HG03457 (cell line): ENCODE measurements at regions not wholly inside any gene's neighbourhood (a gene's known extent, or its start where the extent isn't known, plus 50 kb on each side); places are given as distances from the start of the nearest gene placed in this dataset.
"Not testable (repeated sequence)": the region's sequence is repeated elsewhere in the genome, so short reads cannot be mapped to it uniquely, and the experiment has no call there.

Source experiments
- ATAC-seq: cut with Tn5 transposase; IDR thresholded peaks from one replicate; pipeline ENCODE4 v1.9.1; 2021; ENCODE audit warnings: moderate number of reproducible peaks; ENCODE audit not compliant: unreplicated experiment

DNA sequence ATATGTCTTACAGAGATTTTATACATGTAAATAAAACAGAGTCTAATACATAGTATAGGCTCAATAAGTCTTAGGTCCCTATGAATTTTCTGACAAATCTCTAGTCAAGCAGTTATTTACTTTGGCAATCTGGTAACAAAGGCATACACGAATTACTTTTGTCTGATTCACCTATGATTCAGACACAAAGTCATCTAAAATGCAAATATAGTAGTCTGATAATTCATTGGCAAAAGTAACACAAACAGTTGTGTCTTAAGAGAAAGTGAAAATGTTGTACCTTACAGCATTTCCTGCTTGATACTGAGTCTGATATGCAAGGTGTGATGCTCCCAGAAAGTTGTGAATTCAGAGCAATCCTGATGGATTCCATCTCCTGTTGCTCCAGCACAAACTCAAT, 209.4 kb upstream of the PRSS1 start:
- no peak for ATAC-seq

DNA sequence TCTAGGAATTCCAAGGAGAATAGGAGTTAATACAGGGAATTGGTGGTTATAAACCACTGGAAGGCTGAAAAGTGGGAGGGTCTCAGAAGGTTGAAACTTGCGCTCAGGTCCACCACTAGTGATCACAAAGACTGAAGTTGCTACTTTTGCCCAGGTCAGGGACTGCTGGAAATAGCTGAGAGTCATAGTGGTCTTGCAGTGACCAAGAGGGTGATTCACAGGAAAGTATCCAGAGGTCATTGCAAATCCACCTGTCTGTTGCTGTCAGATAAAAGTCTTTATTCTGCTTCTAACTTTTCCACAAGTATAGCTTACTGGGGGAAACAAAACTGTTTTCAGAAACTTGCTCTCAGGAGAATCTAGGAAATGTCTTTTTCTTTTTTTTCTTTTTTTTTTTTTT, 211.5 kb upstream of the PRSS1 start:
- ATAC-seq = no peak

GRCh38 chr7:142535123-142535779, 214.0 kb upstream of the PRSS1 start:
- ATAC-seq = peak; percentile 92

- no peak for ATAC-seq
Measured at GRCh38 chr7:142534726-142535122, 214.5 kb upstream of the PRSS1 start.

DNA sequence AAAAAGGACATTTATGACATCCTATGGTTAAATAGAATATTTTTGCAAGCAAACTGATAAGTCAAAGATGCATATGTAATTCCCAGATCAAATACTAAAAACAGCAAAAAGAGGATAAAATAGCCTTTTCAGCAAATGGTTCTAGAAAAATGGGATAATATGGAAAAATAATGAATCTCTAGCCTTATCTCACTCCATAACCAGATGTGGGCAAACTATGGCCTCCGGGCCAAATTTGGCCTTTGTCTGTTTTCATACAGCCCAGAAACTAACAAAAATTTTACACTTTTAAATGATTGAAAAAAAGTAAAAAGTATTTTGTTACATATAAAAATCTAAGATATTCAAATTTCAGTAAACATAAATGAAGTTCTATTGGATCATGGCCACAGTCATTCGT, 215.4 kb upstream of the PRSS1 start:
- ATAC-seq = no peak

DNA sequence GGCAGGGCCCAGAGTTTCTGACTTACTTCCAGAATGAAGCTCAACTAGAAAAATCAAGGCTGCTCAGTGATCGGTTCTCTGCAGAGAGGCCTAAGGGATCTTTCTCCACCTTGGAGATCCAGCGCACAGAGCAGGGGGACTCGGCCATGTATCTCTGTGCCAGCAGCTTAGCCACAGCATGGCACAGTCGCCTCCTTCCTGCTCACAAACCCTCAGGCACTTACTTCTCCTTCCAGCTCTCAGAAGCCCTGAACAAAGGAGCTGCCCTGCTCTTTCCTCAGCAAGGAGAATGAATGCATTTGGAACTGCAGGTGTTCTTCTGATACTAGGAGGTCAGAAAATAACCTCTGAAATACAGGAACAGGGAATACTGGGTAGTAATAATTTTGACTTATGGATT, 219.7 kb upstream of the PRSS1 start:
- no peak for ATAC-seq

GRCh38 chr7:142528608-142529408, 220.5 kb upstream of the PRSS1 start:
- ATAC-seq = no peak

DNA sequence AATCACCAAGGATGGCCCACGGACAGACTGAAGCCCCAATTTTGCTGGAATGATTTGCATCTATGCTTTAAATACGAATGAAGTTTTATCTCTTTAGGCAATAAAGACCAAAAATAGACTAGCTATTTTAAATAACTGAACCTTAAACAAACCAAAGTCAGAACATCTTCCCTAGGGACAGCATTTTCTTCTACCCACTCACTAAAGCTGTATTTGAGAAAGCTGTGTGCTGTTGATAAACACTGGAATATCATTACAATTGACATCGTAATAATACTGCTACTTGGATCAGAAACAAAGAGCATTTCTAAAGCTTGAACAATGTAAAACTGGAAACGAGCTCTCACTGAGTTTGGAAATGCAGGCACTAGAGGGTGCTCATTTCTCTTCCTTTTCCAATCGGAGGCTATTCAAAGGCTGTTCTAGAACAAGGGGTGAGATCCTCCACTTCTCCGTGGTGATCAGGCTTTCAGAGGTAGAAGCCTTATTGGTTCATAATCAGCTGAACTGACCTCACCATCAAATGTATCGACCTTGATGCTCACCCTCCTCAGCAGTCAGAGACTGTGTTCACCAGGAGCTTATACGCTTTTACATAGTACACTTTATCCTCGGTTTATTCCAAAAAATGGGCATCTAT, 225.3 kb upstream of the PRSS1 start:
- ATAC-seq = no peak

GRCh38 chr7:142522735-142523134, 226.5 kb upstream of the PRSS1 start:
- ATAC-seq = no peak

- ATAC-seq = not testable (repeated sequence)
Measured at GRCh38 chr7:142520885-142521284, 228.4 kb upstream of the PRSS1 start.

DNA sequence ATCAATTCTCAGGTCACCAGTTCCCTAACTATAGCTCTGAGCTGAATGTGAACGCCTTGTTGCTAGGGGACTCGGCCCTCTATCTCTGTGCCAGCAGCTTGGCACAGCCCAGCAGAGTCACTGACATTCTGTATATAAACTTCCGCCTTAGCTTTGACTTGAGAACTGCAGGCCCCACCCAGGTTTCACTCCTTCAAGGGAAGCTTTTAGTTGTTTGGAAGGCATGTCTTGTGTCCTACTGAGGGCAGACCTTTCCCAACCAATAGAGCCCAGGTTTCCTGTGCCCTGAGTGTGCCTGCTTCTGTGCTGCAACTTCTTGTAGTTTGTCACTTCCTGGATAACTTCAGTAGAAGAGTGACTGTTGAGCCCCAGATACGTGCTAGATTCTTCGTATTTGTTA, 228.8 kb upstream of the PRSS1 start:
- not testable (repeated sequence) for ATAC-seq

- ATAC-seq = no peak
Measured at GRCh38 chr7:142519079-142520078, 229.9 kb upstream of the PRSS1 start.

DNA sequence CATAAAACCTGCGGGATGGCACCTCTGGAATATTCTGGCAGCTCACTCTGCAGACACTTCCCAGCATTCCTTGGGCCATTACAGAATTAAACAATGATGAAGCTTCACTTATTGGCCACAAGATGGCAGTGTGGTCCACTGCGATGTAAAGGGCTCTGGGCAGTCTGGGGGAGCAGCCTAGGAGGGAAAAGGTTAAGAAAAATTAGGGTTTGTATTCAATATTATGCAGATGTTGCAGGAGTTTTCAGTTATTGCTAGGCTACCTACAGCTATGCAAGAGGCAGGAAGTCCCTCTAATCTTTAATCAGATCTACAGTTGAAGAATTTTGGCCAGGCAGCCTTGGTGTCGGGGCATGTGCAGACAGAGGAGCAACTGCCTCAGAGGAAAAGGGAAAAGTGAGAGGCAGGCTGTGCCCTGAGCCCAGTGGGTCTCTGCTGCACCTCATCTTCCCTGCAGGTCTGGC, 233.2 kb upstream of the PRSS1 start:
- peak; percentile 87 for ATAC-seq

GRCh38 chr7:142514716-142515115, 234.6 kb upstream of the PRSS1 start:
- ATAC-seq = not testable (repeated sequence)

DNA sequence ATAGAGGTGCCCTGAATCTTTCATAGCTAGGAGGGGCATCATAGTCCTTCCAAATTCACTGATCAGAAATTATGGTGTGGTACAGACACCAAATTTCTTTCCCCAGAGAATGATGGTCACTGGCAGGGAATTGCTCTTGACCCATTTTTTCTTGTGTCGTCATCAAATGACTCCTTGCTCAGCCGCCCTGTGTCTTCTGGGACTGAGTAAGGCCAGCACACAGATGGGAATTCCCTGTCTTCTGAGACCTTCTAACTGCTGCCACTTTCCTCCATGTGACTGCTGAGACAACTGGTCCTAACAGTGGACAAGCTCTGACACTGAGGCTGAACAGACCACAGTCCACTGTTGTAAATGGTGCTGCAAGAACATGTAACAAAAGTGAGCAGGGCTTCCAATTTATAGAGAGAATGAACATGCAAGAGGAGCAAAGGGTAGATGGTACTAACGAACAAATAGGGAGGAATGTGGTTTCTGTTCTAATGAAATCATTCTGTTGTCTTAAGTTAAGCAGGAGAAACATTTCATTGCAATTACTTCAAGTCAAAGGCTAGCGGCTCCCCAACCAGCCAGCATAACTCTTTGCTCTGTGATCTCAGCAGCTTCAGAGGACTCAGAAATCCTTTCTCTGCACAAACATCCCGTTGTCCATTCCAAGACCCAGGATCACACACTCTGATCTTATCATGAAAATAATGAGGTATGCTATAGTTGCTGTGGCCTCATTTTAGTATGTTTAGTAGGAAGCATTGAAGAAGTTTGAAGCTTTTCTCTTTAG, 235.9 kb upstream of the PRSS1 start:
- no peak for ATAC-seq

DNA sequence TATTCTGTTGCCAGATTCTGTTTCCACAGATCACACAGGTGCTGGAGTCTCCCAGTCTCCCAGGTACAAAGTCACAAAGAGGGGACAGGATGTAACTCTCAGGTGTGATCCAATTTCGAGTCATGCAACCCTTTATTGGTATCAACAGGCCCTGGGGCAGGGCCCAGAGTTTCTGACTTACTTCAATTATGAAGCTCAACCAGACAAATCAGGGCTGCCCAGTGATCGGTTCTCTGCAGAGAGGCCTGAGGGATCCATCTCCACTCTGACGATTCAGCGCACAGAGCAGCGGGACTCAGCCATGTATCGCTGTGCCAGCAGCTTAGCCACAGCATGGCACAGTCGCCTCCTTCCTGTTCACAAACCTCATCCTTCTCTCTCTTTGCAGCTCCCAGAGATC, 237.5 kb upstream of the PRSS1 start:
- ATAC-seq = no peak

- no peak for ATAC-seq
Measured at GRCh38 chr7:142511374-142511773, 237.9 kb upstream of the PRSS1 start.

GRCh38 chr7:142509235-142509634, 240.0 kb upstream of the PRSS1 start:
- not testable (repeated sequence) for ATAC-seq

DNA sequence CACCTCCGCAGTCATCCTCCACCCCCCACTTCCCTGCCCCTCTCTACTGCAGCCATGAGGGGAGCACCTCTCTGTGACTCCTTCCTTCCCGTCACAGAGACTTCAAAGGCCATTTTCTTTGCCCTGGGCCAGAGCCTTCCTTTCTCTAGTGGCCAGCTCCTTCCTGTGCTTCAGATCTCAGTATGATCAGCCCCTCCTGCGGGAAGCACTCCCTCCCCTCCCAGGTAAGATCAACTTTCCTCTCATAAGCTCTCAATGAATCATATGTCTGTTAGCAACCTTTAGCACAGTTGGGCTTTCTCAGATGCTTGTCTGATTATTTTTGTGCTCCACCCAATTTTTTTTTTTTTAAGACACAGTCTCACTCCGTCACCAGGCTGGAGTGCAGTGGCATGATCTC, 241.0 kb upstream of the PRSS1 start:
- ATAC-seq = no peak

GRCh38 chr7:142507799-142508198, 241.5 kb upstream of the PRSS1 start:
- ATAC-seq = no peak
